ENCODE measurements at regions not wholly inside any gene's neighbourhood (a gene's known extent, or its start where the extent isn't known, plus 50 kb on each side); places are given as distances from the start of the nearest gene placed in this dataset.

- H3K79me2 ChIP-seq (ENCODE audit: control insufficient read depth, low read length), result no peaks in the 10 kb centered on the region
- H4K20me1 ChIP-seq (ENCODE audit: control insufficient read depth, insufficient read depth, low read depth, low read length), result no peaks in the 10 kb centered on the region
- H3F3A ChIP-seq (ENCODE audit: control insufficient read depth, insufficient read depth), result no peaks in the 10 kb centered on the region
- no peaks in the 10 kb centered on the region for H3K9me2 ChIP-seq (replicated peaks; ENCODE audit: control insufficient read depth, low read length)
- H3K27me3 ChIP-seq (ENCODE audit: control insufficient read depth, low read length), result no peaks in the 10 kb centered on the region
- no peaks in the 10 kb centered on the region for H3K9me3 ChIP-seq (ENCODE audit: control insufficient read depth, insufficient read depth, low read length)
- H3K4me2 ChIP-seq (ENCODE audit: low read length), result no peak overlapping the region
- no peak for TF ChIP-seq CTCF (IDR thresholded peaks at IDR 0.05; ENCODE audit: low read depth, low read length, poor library complexity, severe bottlenecking)
- no peak for TF ChIP-seq EZH2phosphoT487 (IDR thresholded peaks at IDR 0.05; ENCODE audit: borderline replicate concordance, low read length)
- no peak overlapping the region for H3K4me3 ChIP-seq (ENCODE audit: low read length)
- no peaks in the 10 kb centered on the region for H3K36me3 ChIP-seq (ENCODE audit: control insufficient read depth, low read length)
- H3K4me1 ChIP-seq (ENCODE audit: control insufficient read depth, low read length), result no peaks in the 10 kb centered on the region
- no peak overlapping the region for H3K27ac ChIP-seq (ENCODE audit: low read depth, low read length)
Observed at GRCh38 chr6:14428269-14428668, 310.7 kb downstream of the CD83 start.

- no peak overlapping the region for H3K27ac ChIP-seq (ENCODE audit: low read depth, low read length)
- no peaks in the 10 kb centered on the region for H3K9me2 ChIP-seq (replicated peaks; ENCODE audit: control insufficient read depth, low read length)
- TF ChIP-seq CTCF (IDR thresholded peaks at IDR 0.05; ENCODE audit: low read depth, low read length, poor library complexity, severe bottlenecking) (no peak), EZH2phosphoT487 (IDR thresholded peaks at IDR 0.05; ENCODE audit: borderline replicate concordance, low read length) (no peak)
- H3F3A ChIP-seq (ENCODE audit: control insufficient read depth, insufficient read depth), result no peaks in the 10 kb centered on the region
- no peaks in the 10 kb centered on the region for H3K4me1 ChIP-seq (ENCODE audit: control insufficient read depth, low read length)
- H3K36me3 ChIP-seq (ENCODE audit: control insufficient read depth, low read length), result no peaks in the 10 kb centered on the region
- H3K27me3 ChIP-seq (ENCODE audit: control insufficient read depth, low read length), result no peaks in the 10 kb centered on the region
- no peaks in the 10 kb centered on the region for H3K9me3 ChIP-seq (ENCODE audit: control insufficient read depth, insufficient read depth, low read length)
- H3K4me2 ChIP-seq (ENCODE audit: low read length), result no peak overlapping the region
- H4K20me1 ChIP-seq (ENCODE audit: control insufficient read depth, insufficient read depth, low read depth, low read length), result no peaks in the 10 kb centered on the region
- H3K79me2 ChIP-seq (ENCODE audit: control insufficient read depth, low read length), result no peaks in the 10 kb centered on the region
- H3K4me3 ChIP-seq (ENCODE audit: low read length), result no peak overlapping the region
Observed at GRCh38 chr6:14429396-14429795, 311.8 kb downstream of the CD83 start.

- no peak for TF ChIP-seq CTCF (IDR thresholded peaks at IDR 0.05; ENCODE audit: low read depth, low read length, poor library complexity, severe bottlenecking)
- H3K4me1 ChIP-seq (ENCODE audit: control insufficient read depth, low read length), result no peaks in the 10 kb centered on the region
- H3K4me2 ChIP-seq (ENCODE audit: low read length), result no peak overlapping the region
- no peaks in the 10 kb centered on the region for H4K20me1 ChIP-seq (ENCODE audit: control insufficient read depth, insufficient read depth, low read depth, low read length)
- no peaks in the 10 kb centered on the region for H3K9me3 ChIP-seq (ENCODE audit: control insufficient read depth, insufficient read depth, low read length)
- H3F3A ChIP-seq (ENCODE audit: control insufficient read depth, insufficient read depth), result no peaks in the 10 kb centered on the region
- no peaks in the 10 kb centered on the region for H3K36me3 ChIP-seq (ENCODE audit: control insufficient read depth, low read length)
- H3K9me2 ChIP-seq (replicated peaks; ENCODE audit: control insufficient read depth, low read length), result no peaks in the 10 kb centered on the region
- no peaks in the 10 kb centered on the region for H3K79me2 ChIP-seq (ENCODE audit: control insufficient read depth, low read length)
- H3K27me3 ChIP-seq (ENCODE audit: control insufficient read depth, low read length), result no peaks in the 10 kb centered on the region
- H3K27ac ChIP-seq (ENCODE audit: low read depth, low read length), result no peak overlapping the region
- H3K4me3 ChIP-seq (ENCODE audit: low read length), result no peak overlapping the region
Observed at GRCh38 chr6:14430218-14430617, 312.6 kb downstream of the CD83 start.
